Suprapubic skin (tissue), 4 donors: ENCODE measurements at regions not wholly inside any gene's neighbourhood (a gene's known extent, or its start where the extent isn't known, plus 50 kb on each side); places are given as distances from the start of the nearest gene placed in this dataset.

Experiments used
- CTCF ChIP-seq, 2 donors: fragments of 200-600 bp in 1 of 2; fragments of 450-650 bp in 1 of 2; sonication (generic) in 1 of 2; IDR thresholded peaks; one replicate each; pipeline ENCODE4 v1.5.1; 2016 to 2019; ENCODE audit warnings: antibody characterized with exemption in 2 of 2, mild to moderate bottlenecking in 1 of 2, moderate library complexity in 1 of 2
- POLR2A ChIP-seq, 2 donors: fragments of 450-650 bp; IDR thresholded peaks; one replicate each; pipeline ENCODE4 v1.6.1; 2017; ENCODE audit warnings: antibody characterized with exemption in 2 of 2, mild to moderate bottlenecking in 2 of 2, moderate library complexity in 2 of 2
- POLR2AphosphoS5 ChIP-seq, 3 donors: sonication (generic); formaldehyde crosslinking; IDR thresholded peaks; one replicate each; pipeline ENCODE4 v1.6.1; 2017; ENCODE audit warnings: antibody characterized with exemption in 3 of 3

DNA sequence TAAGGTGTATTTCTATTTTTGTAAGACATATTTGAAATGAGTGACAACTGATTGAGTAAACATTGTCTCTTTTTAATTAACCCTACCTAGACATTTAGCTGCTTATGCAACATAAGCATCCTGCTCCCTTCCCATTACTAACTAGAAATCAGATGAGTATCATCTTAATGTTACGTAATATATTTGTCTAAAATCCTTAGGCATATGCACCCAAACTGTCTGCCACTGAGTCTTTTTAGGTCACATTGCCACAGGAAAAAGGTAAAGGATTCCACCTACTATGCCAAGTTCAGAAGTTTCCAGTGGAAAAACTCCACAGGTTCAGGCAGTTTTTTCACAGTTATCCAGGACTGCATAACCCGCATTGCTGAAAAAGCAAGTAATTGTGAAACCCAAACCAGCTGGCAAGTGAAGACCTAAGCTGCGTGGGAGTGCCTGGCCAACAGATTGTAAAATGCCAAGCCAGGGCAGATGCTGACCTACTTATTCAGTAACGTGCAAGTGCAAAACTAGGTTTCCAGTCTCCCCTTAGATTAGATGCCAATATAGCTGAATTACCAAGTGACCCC, 983.7 kb downstream of the GATA3 start:
- TF ChIP-seq CTCF (IDR thresholded peaks at IDR 0.05) (no peak), POLR2A (IDR thresholded peaks at IDR 0.05) (no peak), POLR2AphosphoS5 (IDR thresholded peaks at IDR 0.05) (no peak)
